ENCODE measurements at regions not wholly inside any gene's neighbourhood (a gene's known extent, or its start where the extent isn't known, plus 50 kb on each side); places are given as distances from the start of the nearest gene placed in this dataset.

DNA sequence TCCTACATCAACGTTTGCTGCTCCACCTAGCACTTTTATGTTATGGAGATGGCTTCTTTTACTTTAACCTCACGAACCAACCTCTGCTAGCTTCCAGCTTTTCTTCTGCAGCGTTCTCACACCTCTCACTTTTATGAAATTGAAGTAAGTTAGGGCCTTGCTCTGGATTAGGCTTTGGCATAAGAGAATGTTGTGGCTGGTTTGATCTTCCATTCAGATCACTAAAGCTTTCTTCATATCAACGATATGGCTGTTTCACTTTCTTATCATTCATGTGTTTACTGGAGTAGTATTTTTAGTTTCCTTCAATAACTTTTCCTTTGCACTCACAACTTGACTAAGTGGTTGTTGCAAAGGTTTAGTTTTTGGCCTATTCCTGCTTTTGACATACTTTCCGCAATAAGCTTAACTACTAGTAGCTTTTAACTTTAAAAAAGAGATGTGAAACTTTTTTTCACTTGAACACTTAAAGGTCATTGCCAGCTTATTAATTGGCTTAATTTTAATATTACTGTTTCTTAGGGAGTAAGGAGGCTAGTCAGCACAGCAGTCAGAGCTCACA, 60.0 kb upstream of the SPRY2 start:
- no peak for DNase-seq (ENCODE audit: low read depth, low spot score)

DNA sequence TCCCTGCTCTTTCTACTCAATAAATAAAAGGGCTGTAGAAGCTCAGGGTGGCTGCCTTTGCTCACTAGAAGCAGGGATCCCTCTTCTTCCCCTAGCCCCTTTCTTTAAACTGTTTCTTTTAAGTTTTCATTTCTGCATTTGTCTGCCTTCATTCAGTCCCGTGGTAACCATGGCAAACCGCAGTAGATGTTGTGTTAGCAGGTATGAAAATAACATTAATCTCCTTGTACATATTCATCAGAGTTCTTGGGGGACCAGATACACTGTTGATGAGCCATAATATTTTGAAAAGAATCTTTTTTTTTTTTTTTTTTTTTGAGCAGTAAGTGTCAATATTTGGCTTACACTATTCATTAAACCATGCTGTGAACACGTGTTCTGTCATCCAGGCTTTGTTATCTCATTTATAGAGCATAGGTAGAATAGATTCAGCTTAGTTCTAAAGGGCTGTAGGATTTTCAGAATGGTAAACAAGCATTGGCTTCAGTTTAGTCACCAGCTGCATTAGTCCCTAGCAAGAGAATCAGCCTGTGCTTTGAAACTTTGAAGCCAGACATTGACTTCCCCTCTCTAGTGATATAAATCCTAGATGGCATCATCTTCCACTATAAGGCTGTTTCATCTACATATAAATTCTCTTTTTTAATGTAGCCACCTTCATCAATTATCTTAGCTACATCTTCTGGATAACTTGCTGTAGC, 59.4 kb upstream of the SPRY2 start:
- DNase-seq (ENCODE audit: low read depth, low spot score) = no peak

DNA sequence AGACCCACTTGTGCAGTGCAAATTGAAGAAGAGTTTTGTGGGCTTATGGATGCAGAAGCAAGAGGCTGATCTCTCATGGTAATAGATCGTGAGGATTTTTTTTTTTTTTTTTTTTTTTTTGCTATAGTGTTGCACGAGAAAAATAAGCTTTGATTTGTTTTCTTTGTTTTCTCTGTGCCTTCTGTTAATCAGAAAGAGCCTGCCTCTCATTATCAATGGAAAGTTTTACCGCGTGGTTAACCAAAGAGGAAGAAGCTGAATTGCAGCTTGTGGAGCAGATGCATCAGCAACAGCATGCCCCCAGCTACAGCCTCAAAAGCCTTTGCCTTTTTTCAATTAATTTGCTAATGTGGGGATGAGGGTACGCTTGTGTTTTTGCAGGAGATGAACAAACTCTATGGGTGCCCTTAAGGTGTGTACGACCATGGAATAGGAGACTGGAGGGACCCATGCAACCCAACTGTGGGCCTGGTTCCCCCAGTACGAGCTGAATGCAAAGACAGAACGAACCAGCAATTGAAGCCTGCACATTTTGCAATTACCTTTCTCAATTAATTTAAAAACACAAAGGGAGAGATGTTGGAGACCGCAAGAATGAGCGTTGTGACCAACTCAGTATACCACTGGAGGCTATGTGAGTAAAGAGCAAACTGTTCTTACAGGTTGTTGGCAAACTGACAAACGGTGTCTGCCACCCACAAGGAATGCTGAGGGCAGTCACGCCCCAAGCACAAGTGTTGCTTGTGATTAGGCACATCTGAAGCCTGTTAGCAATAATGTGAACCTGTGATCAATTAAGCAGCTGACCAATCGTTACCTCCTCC, 58.6 kb upstream of the SPRY2 start:
- DNase-seq (ENCODE audit: low read depth, low spot score) = no peak
